GM12875 (cell line): ENCODE measurements at regions not wholly inside any gene's neighbourhood (a gene's known extent, or its start where the extent isn't known, plus 50 kb on each side); places are given as distances from the start of the nearest gene placed in this dataset.

Experiments
- H3K4me3 ChIP-seq: one replicate; pipeline ENCODE4 v1.5.1; 2011; ENCODE audit warnings: low read depth, low read length, control low read depth
- CTCF ChIP-seq: IDR thresholded peaks from 2 replicates; pipeline ENCODE4 v1.5.1; 2011; ENCODE audit warnings: low read depth, mild to moderate bottlenecking, control low read depth, inconsistent platforms, low read length, moderate library complexity, borderline replicate concordance; ENCODE audit not compliant: insufficient read depth

- H3K4me3 ChIP-seq, result no peak overlapping the region
Observed at GRCh38 chr15:48063411-48063985, 57.3 kb upstream of the SLC24A5 start.

GRCh38 chr15:48064421-48064820 is 56.4 kb upstream of the SLC24A5 start:
- H3K4me3 ChIP-seq, result no peak overlapping the region
- no peak for TF ChIP-seq CTCF

More at GRCh38 chr15:48063411-48063985, 57.3 kb upstream of the SLC24A5 start:
- no peak for TF ChIP-seq CTCF

- H3K4me3 ChIP-seq, result no peak overlapping the region
- no peak for TF ChIP-seq CTCF
Observed at GRCh38 chr15:48066456-48066855, 54.3 kb upstream of the SLC24A5 start.
